Chondrocyte (in vitro differentiated cells): ENCODE measurements at regions not wholly inside any gene's neighbourhood (a gene's known extent, or its start where the extent isn't known, plus 50 kb on each side); places are given as distances from the start of the nearest gene placed in this dataset.
"Not testable (repeated sequence)": the region's sequence is repeated elsewhere in the genome, so short reads cannot be mapped to it uniquely, and the experiment has no call there.

Source experiments
- DNase-seq: peaks from one replicate; pipeline ENCODE4 v3.0.0; 2021; ENCODE audit warnings: mixed read lengths, low spot score
- H3K27ac Mint-ChIP-seq: one replicate; pipeline ENCODE4 v1.8.0; 2021; ENCODE audit warnings: mild to moderate bottlenecking, moderate library complexity, mixed read lengths; ENCODE audit not compliant: unreplicated experiment
- H3K27me3 Mint-ChIP-seq: 2 replicates; pipeline ENCODE4 v1.8.0; 2021; ENCODE audit warnings: low read depth, mixed read lengths
- H3K36me3 Mint-ChIP-seq: 2 replicates; pipeline ENCODE4 v1.8.0; 2021; ENCODE audit warnings: low read depth, mixed read lengths
- H3K4me1 Mint-ChIP-seq: 2 replicates; pipeline ENCODE4 v1.8.0; 2021; ENCODE audit warnings: low read depth, mild to moderate bottlenecking, mixed read lengths
- H3K4me3 Mint-ChIP-seq: one replicate; pipeline ENCODE4 v1.8.0; 2021; ENCODE audit warnings: mild to moderate bottlenecking, moderate library complexity, mixed read lengths; ENCODE audit not compliant: unreplicated experiment
- H3K9me3 Mint-ChIP-seq: 2 replicates; pipeline ENCODE4 v1.8.0; 2021; ENCODE audit warnings: low read depth, mixed read lengths
- CTCF ChIP-seq: fragments of 200-600 bp; sonication (generic); IDR thresholded peaks from 2 replicates; pipeline ENCODE4 v1.5.0; 2021; ENCODE audit warnings: antibody characterized with exemption, mild to moderate bottlenecking, moderate library complexity

GRCh38 chr4:138438608-138439007 lies 196.5 kb upstream of the SLC7A11 start:
- peaks cover 8% of the 10 kb centered on the region for H3K36me3 Mint-ChIP-seq

DNA sequence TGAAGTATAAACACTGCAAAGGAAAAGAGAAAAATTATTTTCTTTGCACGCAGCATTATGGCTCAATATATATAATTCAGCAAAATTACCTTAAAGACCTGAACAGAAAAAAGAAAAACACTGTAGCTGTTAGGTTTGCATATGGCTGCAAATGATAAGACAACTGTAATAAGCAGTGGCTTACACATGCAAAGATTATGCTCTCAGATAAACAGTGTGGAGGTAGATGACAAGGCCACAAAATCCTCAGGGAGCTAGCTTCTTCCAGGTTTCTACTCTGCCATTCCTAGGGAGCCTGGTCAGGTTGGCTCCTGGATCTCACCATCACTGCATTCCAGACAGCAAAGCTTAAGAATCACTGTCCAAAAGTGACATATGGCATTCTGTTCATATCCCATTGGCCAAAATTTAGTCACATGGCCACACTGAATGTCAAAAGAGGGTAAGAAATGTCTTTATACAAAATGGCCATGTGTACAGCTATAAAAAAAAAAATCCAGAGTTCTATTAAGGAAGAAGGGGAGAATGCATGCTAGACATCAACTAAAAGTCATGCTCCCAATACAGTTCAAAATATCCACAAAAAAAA lies 195.2 kb upstream of the SLC7A11 start:
- no peak overlapping the region for H3K27ac Mint-ChIP-seq
- no peak for TF ChIP-seq CTCF
- peaks cover 11% of the 10 kb centered on the region for H3K4me1 Mint-ChIP-seq
- H3K4me3 Mint-ChIP-seq = no peak overlapping the region
- H3K9me3 Mint-ChIP-seq = peaks cover 32% of the 10 kb centered on the region
- H3K27me3 Mint-ChIP-seq = no peaks in the 10 kb centered on the region
- H3K36me3 Mint-ChIP-seq = peaks cover 16% of the 10 kb centered on the region
- no peak for DNase-seq

More at GRCh38 chr4:138438608-138439007, 196.5 kb upstream of the SLC7A11 start:
- Mint-ChIP-seq H3K27me3 (no peaks in the 10 kb centered on the region), H3K27ac (no peak overlapping the region), H3K4me1 (peaks cover 11% of the 10 kb centered on the region), H3K4me3 (no peak overlapping the region), H3K9me3 (peaks cover 23% of the 10 kb centered on the region)
- DNase-seq = no peak
- TF ChIP-seq CTCF = no peak

DNA sequence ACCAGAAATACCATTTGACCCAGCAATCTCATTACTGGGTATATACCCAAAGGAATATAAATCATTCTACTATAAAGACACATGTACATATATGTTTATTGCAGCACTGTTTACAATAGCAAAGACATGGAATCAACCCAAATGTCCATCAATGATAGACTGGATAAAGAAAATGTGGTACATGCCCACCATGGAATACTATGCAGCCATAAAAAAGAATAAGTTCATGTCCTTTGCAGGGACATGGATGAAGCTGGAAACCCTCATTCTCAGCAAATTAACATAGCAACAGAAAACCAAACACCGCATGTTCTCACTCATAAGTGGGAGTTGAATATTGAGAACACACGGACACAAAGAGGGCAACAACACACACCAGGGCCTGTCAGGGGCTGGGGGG lies 193.6 kb upstream of the SLC7A11 start:
- H3K27ac Mint-ChIP-seq = not testable (repeated sequence)

DNA sequence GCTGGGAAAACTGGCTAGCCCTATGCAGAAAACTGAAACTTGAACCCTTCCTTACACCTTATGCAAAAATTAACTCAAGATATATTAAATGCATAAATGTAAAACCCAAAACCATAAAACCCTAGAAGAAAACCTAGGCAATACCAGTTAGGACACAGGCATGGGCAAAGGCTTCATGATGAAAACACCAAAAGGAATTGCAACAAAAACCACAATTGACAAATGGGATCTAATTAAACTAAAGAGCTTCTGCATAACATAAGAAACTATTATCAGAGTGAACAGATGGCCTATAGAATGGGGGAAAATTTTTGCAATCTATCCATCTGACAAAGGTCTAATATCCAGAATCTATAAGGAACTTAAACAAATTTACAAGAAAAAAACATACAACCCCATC lies 192.9 kb upstream of the SLC7A11 start:
- H3K27ac Mint-ChIP-seq, DNase-seq, H3K4me3 Mint-ChIP-seq, H3K27me3 Mint-ChIP-seq: not testable (repeated sequence)
- peaks cover 11% of the 10 kb centered on the region for H3K4me1 Mint-ChIP-seq
- peaks cover 30% of the 10 kb centered on the region for H3K9me3 Mint-ChIP-seq
- H3K36me3 Mint-ChIP-seq = peaks cover 16% of the 10 kb centered on the region

More for the DNA sequence above, 193.6 kb upstream of the SLC7A11 start:
- H3K36me3 Mint-ChIP-seq = peaks cover 16% of the 10 kb centered on the region
- H3K4me3 Mint-ChIP-seq, H3K27me3 Mint-ChIP-seq, DNase-seq: not testable (repeated sequence)
- peaks cover 30% of the 10 kb centered on the region for H3K9me3 Mint-ChIP-seq
- peaks cover 11% of the 10 kb centered on the region for H3K4me1 Mint-ChIP-seq

- H3K27ac Mint-ChIP-seq = no peak overlapping the region
- TF ChIP-seq CTCF = no peak
- no peak for DNase-seq
- H3K27me3 Mint-ChIP-seq = no peaks in the 10 kb centered on the region
- H3K4me1 Mint-ChIP-seq = peaks cover 16% of the 10 kb centered on the region
- peaks cover 16% of the 10 kb centered on the region for H3K9me3 Mint-ChIP-seq
- H3K4me3 Mint-ChIP-seq = no peak overlapping the region
- peaks cover 10% of the 10 kb centered on the region for H3K36me3 Mint-ChIP-seq
Measured at GRCh38 chr4:138428611-138429010, 186.5 kb upstream of the SLC7A11 start.

DNA sequence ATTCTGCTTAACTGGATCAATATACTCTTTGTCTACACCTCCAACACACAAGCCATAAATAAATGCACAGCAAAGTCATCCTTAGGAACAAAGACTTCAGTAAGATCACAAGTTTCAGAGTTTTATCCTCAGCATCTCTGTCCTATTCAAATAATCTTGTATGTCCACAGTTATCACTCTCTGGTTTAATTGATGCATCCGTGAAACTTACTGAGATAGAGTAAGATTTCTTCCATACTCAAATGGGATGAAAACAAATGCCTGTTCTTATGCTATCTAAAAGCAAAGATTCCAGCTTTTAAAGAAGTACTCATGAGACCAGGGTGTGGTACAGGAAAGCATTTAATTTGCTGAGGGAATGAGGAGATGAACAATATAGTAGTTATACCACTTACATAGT lies 184.6 kb upstream of the SLC7A11 start:
- peaks cover 2% of the 10 kb centered on the region for H3K9me3 Mint-ChIP-seq
- H3K4me3 Mint-ChIP-seq = no peak overlapping the region
- H3K4me1 Mint-ChIP-seq = peaks cover 16% of the 10 kb centered on the region
- no peak overlapping the region for H3K27ac Mint-ChIP-seq
- no peaks in the 10 kb centered on the region for H3K27me3 Mint-ChIP-seq
- no peak for TF ChIP-seq CTCF
- H3K36me3 Mint-ChIP-seq = no peaks in the 10 kb centered on the region
- no peak for DNase-seq
